Progenitor cell of endocrine pancreas (in vitro differentiated cells): ENCODE measurements at regions not wholly inside any gene's neighbourhood (a gene's known extent, or its start where the extent isn't known, plus 50 kb on each side); places are given as distances from the start of the nearest gene placed in this dataset.
A peak's percentile ranks its signal among the peaks of the same experiment; 100 is the strongest.

Experiments used
- DNase-seq: peaks from one replicate; pipeline ENCODE4 v3.0.0; 2021; ENCODE audit warnings: low spot score; ENCODE audit not compliant: unreplicated experiment
- H3K27ac Mint-ChIP-seq: 2 replicates; pipeline ENCODE4 v1.8.0; 2021; ENCODE audit warnings: mild to moderate bottlenecking, moderate library complexity, mixed read lengths
- H3K27me3 Mint-ChIP-seq: 2 replicates; pipeline ENCODE4 v1.8.0; 2021; ENCODE audit warnings: mixed read lengths
- H3K36me3 Mint-ChIP-seq: 2 replicates; pipeline ENCODE4 v1.8.0; 2022; ENCODE audit warnings: mixed read lengths; ENCODE audit not compliant: insufficient read depth
- H3K4me1 Mint-ChIP-seq: 2 replicates; pipeline ENCODE4 v1.8.0; 2021; ENCODE audit warnings: low read depth, mixed read lengths
- H3K4me3 Mint-ChIP-seq: 2 replicates; pipeline ENCODE4 v1.8.0; 2021; ENCODE audit warnings: low read depth, mild to moderate bottlenecking, moderate library complexity, mixed read lengths
- H3K9me3 Mint-ChIP-seq: 2 replicates; pipeline ENCODE4 v1.8.0; 2021; ENCODE audit warnings: low read depth, mixed read lengths
- CTCF ChIP-seq: fragments of 200-600 bp; sonication (generic); IDR thresholded peaks from one replicate; pipeline ENCODE4 v1.5.0; 2021; ENCODE audit warnings: antibody characterized with exemption, mild to moderate bottlenecking; ENCODE audit not compliant: unreplicated experiment

- Mint-ChIP-seq H3K9me3 (no peaks in the 10 kb centered on the region), H3K27ac (peak overlapping the region; percentile 41), H3K36me3 (no peaks in the 10 kb centered on the region)
These were observed 718.1 kb upstream of the SOX9 start for GRCh38 chr17:71402661-71403141.

GRCh38 chr17:71405101-71405500 is 715.7 kb upstream of the SOX9 start:
- no peak for DNase-seq
- no peak for TF ChIP-seq CTCF
- H3K27ac Mint-ChIP-seq = no peak overlapping the region
- H3K4me3 Mint-ChIP-seq = no peak overlapping the region
- peaks cover 9% of the 10 kb centered on the region for H3K4me1 Mint-ChIP-seq
- H3K27me3 Mint-ChIP-seq = peaks cover 10% of the 10 kb centered on the region
- H3K36me3 Mint-ChIP-seq = no peaks in the 10 kb centered on the region
- no peaks in the 10 kb centered on the region for H3K9me3 Mint-ChIP-seq

More at GRCh38 chr17:71402661-71403141, 718.1 kb upstream of the SOX9 start:
- TF ChIP-seq CTCF = no peak
- H3K4me1 Mint-ChIP-seq = peaks cover 20% of the 10 kb centered on the region
- DNase-seq = no peak
- peaks cover 19% of the 10 kb centered on the region for H3K27me3 Mint-ChIP-seq
- no peak overlapping the region for H3K4me3 Mint-ChIP-seq

- no peak for TF ChIP-seq CTCF
- no peak overlapping the region for H3K27ac Mint-ChIP-seq
- peaks cover 8% of the 10 kb centered on the region for H3K27me3 Mint-ChIP-seq
- no peak for DNase-seq
- H3K4me3 Mint-ChIP-seq = no peak overlapping the region
- peaks cover 2% of the 10 kb centered on the region for H3K4me1 Mint-ChIP-seq
- H3K36me3 Mint-ChIP-seq = no peaks in the 10 kb centered on the region
- H3K9me3 Mint-ChIP-seq = no peaks in the 10 kb centered on the region
These were observed 712.8 kb upstream of the SOX9 start for GRCh38 chr17:71407981-71408380.

- no peak for DNase-seq
- Mint-ChIP-seq H3K36me3 (no peaks in the 10 kb centered on the region), H3K27me3 (peaks cover 7% of the 10 kb centered on the region), H3K4me1 (no peaks in the 10 kb centered on the region), H3K4me3 (no peak overlapping the region), H3K27ac (no peak overlapping the region), H3K9me3 (no peaks in the 10 kb centered on the region)
- no peak for TF ChIP-seq CTCF
These were observed 711.7 kb upstream of the SOX9 start for GRCh38 chr17:71409137-71409536.

- Mint-ChIP-seq H3K4me1 (no peaks in the 10 kb centered on the region), H3K36me3 (no peaks in the 10 kb centered on the region), H3K9me3 (no peaks in the 10 kb centered on the region), H3K4me3 (no peak overlapping the region), H3K27me3 (peaks cover 12% of the 10 kb centered on the region), H3K27ac (no peak overlapping the region)
- DNase-seq = no peak
- no peak for TF ChIP-seq CTCF
These were observed 711.1 kb upstream of the SOX9 start for GRCh38 chr17:71409712-71410111.
